Stomach (tissue), 8 donors: ENCODE measurements at regions not wholly inside any gene's neighbourhood (a gene's known extent, or its start where the extent isn't known, plus 50 kb on each side); places are given as distances from the start of the nearest gene placed in this dataset.

Experiments used
- DNase-seq, 2 donors: peaks; one replicate each; pipeline versions ENCODE4 v3.0.0 to v3.0.0-alpha.2; 2013 to 2019
- H3K27ac ChIP-seq, 5 donors: fragments of 200-600 bp in 4 of 5; sonication (generic) in 4 of 5; one replicate each; pipeline ENCODE4 v1.5.1; 2013 to 2019; ENCODE audit warnings: mild to moderate bottlenecking in 1 of 5, moderate library complexity in 1 of 5
- H3K27me3 ChIP-seq, 3 donors: fragments of 200-600 bp; sonication (generic); one replicate each; pipeline ENCODE4 v1.5.1; 2017 to 2019; ENCODE audit warnings: mixed run types in 1 of 3
- H3K36me3 ChIP-seq, 4 donors: fragments of 200-600 bp; sonication (generic); 1 replicate in 3 of 4; 2 replicates in 1 of 4; pipeline ENCODE4 v1.5.1; 2016 to 2019
- H3K4me1 ChIP-seq, 4 donors: fragments of 200-600 bp; sonication (generic); one replicate each; pipeline ENCODE4 v1.5.1; 2016 to 2019
- H3K4me3 ChIP-seq, 4 donors: fragments of 200-600 bp; sonication (generic) in 3 of 4; one replicate each; pipeline ENCODE4 v1.5.1; 2016 to 2019; ENCODE audit warnings: mild to moderate bottlenecking in 1 of 4
- H3K9me3 ChIP-seq, 4 donors: fragments of 200-600 bp; sonication (generic); one replicate each; pipeline ENCODE4 v1.5.1; 2016 to 2019
- EP300 ChIP-seq: sonication (generic); formaldehyde crosslinking; IDR thresholded peaks from one replicate; pipeline ENCODE4 v1.6.1; 2017; ENCODE audit warnings: antibody characterized with exemption
- POLR2A ChIP-seq, 4 donors: fragments of 450-650 bp; IDR thresholded peaks; one replicate each; pipeline ENCODE4 v1.6.1; 2016; ENCODE audit warnings: antibody characterized with exemption in 4 of 4, control low read depth in 2 of 4, mild to moderate bottlenecking in 1 of 4, moderate library complexity in 1 of 4
- POLR2AphosphoS5 ChIP-seq, 3 donors: sonication (generic); formaldehyde crosslinking; IDR thresholded peaks; one replicate each; pipeline ENCODE4 v1.6.1; 2016; ENCODE audit warnings: antibody characterized with exemption in 3 of 3
- WGBS, 5 donors: extraction: QIAGEN DNeasy Blood & Tissue Kit in 3 of 5; methylation state at CpG; one replicate each; pipeline versions ENCODE4 v1.1.5 to v1.1.7; 2013 to 2018; 5-methylcytosine and 5-hydroxymethylcytosine counted together
- intact Hi-C: fragments of 100-400 bp; cut with DNase I; formaldehyde crosslinking; loops from one replicate; pipeline ENCODE4 v1.15.1; 2023; ENCODE audit warnings: low total_unique reads
- TF ChIP-seq, protein P1 (sequence below), 7 experiments: fragments of 450-650 bp in 4 of 7; fragments of 200-600 bp in 3 of 7; sonication (generic) in 3 of 7; IDR thresholded peaks; one replicate each; pipeline ENCODE4 v1.5.1; 2016 to 2019; ENCODE audit warnings: antibody characterized with exemption in 7 of 7, control low read depth in 2 of 7, mild to moderate bottlenecking in 1 of 7
- donor health status: healthy with polysubstance abuse.
- donor health status: Bipolar disorder and iron deficiency.
- donor health status: healthy.

DNA sequence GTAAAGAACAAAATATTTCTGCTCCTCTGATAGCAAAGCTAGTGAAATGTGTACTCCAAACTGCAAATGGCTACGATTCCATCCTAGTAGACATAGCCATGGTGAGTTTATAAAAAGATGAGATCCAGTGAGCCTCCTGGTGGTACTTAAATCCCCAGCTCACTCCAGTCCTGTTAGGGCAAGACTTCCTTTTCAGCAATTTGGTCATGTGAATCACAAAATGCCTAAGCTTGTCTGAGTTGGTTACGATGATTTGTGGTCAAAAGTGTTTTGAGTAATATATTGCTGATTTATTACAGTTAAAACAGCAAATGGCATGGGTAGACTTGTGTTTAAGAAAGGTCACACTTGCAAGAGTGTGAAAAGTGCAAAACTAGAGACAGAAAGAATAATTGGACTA lies 102.7 kb upstream of the NAV3 start:
- Histone ChIP-seq H3K27me3 (no peaks in the 10 kb centered on the region), H3K4me1 (no peaks in the 10 kb centered on the region), H3K9me3 (no peaks in the 10 kb centered on the region), H3K4me3 (no peak overlapping the region), H3K27ac (no peak overlapping the region), H3K36me3 (no peaks in the 10 kb centered on the region)
- 82 to 90% (median 86%) methylated on average over 2 of the region's 2 CpGs for WGBS, 5 donors
- DNase-seq, result no peak
- intact Hi-C loops, result loop anchor here (5.0 kb wide), 1 partner anchor 194 kb away; no protein-coding TSS in a partner anchor
- TF ChIP-seq EP300 (no peak), POLR2A (IDR thresholded peaks at IDR 0.05) (no peak), POLR2AphosphoS5 (IDR thresholded peaks at IDR 0.05) (no peak)
- TF ChIP-seq, protein P1, sequence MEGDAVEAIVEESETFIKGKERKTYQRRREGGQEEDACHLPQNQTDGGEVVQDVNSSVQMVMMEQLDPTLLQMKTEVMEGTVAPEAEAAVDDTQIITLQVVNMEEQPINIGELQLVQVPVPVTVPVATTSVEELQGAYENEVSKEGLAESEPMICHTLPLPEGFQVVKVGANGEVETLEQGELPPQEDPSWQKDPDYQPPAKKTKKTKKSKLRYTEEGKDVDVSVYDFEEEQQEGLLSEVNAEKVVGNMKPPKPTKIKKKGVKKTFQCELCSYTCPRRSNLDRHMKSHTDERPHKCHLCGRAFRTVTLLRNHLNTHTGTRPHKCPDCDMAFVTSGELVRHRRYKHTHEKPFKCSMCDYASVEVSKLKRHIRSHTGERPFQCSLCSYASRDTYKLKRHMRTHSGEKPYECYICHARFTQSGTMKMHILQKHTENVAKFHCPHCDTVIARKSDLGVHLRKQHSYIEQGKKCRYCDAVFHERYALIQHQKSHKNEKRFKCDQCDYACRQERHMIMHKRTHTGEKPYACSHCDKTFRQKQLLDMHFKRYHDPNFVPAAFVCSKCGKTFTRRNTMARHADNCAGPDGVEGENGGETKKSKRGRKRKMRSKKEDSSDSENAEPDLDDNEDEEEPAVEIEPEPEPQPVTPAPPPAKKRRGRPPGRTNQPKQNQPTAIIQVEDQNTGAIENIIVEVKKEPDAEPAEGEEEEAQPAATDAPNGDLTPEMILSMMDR (IDR thresholded peaks at IDR 0.05), result no peak

DNA sequence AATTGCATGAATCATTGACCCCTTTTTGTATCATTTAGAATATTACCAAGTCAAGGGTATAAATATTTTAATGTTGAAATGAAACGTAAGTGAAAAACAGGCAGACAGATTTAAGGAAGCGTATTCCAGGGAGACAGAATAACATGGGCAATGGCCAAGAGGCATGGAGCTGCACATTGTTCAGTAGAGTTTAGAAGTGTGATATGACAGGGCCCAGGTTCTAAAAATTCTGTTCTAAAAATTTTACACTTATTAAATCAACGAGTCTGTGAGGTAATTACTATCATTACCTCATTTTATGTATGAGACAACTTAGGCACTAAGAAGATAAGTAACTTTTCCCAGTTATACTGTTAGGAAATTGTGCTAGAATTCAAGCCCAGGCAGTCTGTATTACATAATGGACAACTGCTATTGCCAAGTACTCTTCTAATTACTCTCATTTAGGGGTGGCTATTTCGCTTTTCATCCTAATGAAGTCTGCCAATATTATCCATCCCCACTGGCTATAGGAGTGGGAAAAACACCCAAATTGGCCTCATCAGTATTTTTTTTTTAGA lies 103.2 kb upstream of the NAV3 start:
- intact Hi-C loops, result loop anchor here (5.0 kb wide), 1 partner anchor 195 kb away; no protein-coding TSS in a partner anchor

GRCh38 chr12:77725611-77726010 lies 105.1 kb upstream of the NAV3 start:
- Histone ChIP-seq H3K36me3 (no peaks in the 10 kb centered on the region), H3K4me1 (no peaks in the 10 kb centered on the region), H3K27me3 (no peaks in the 10 kb centered on the region), H3K9me3 (no peaks in the 10 kb centered on the region), H3K4me3 (no peak overlapping the region), H3K27ac (no peak overlapping the region)
- DNase-seq, result no peak
- 75 to 85% (median 83%) methylated on average over 3 of the region's 3 CpGs for WGBS, 5 donors
- intact Hi-C loops, result loop anchor here (5.0 kb wide), 1 partner anchor 197 kb away; no protein-coding TSS in a partner anchor
- TF ChIP-seq POLR2AphosphoS5 (IDR thresholded peaks at IDR 0.05) (no peak), POLR2A (IDR thresholded peaks at IDR 0.05) (no peak), EP300 (no peak)
- TF ChIP-seq, protein P1 (IDR thresholded peaks at IDR 0.05), result no peak

More for the DNA sequence above, 103.2 kb upstream of the NAV3 start:
- Histone ChIP-seq H3K27ac (no peak overlapping the region), H3K9me3 (no peaks in the 10 kb centered on the region), H3K4me1 (no peaks in the 10 kb centered on the region), H3K27me3 (no peaks in the 10 kb centered on the region), H3K36me3 (no peaks in the 10 kb centered on the region), H3K4me3 (no peak overlapping the region)
- peak in 1 of 2 donors; percentile 16 for DNase-seq
- 78 to 87% (median 84%) methylated on average over 4 of the region's 4 CpGs for WGBS, 5 donors
- no peak for TF ChIP-seq EP300
- TF ChIP-seq POLR2A (IDR thresholded peaks at IDR 0.05), result no peak
- TF ChIP-seq POLR2AphosphoS5 (IDR thresholded peaks at IDR 0.05), result no peak
- TF ChIP-seq, protein P1 (IDR thresholded peaks at IDR 0.05), result no peak

GRCh38 chr12:77724367-77724957 lies 106.2 kb upstream of the NAV3 start:
- no peak for TF ChIP-seq POLR2AphosphoS5 (IDR thresholded peaks at IDR 0.05)
- TF ChIP-seq, protein P1 (IDR thresholded peaks at IDR 0.05), result peak in 5 of 7 experiments; percentile 18 to 69 (median 48)
- no peaks in the 10 kb centered on the region for H3K9me3 ChIP-seq
- H3K36me3 ChIP-seq, result no peaks in the 10 kb centered on the region
- DNase-seq, result peak in 1 of 2 donors; percentile 70
- H3K4me3 ChIP-seq, result no peak overlapping the region
- no peaks in the 10 kb centered on the region for H3K4me1 ChIP-seq
- 54 to 70% (median 62%) methylated on average over 1 of the region's 1 CpG for WGBS, 5 donors
- no peaks in the 10 kb centered on the region for H3K27me3 ChIP-seq
- intact Hi-C loops, result no loop called here
- no peak overlapping the region for H3K27ac ChIP-seq
